ENCODE measurements at regions not wholly inside any gene's neighbourhood (a gene's known extent, or its start where the extent isn't known, plus 50 kb on each side); places are given as distances from the start of the nearest gene placed in this dataset.

DNA sequence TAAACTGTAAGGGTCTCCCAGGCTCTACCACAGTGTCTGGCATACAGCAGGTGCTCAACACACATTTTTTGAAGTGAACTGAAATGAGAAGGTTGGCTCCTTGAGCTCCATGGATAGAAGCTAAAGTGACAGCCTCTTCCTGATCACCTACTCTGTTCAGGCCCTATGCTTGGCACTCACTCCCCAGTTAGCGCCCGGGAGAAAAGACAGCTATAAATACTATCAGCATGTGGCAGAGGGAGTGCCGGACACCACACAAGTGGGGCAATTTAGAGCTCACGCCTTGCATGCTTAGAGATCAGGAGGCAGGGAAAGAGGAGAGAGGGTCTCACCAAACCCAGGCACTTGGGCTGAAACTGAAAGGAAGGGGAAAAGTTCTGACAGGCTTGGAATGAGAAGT, 195.5 kb downstream of the BUD13 start:
- H3K27ac ChIP-seq: no peak overlapping the region
- DNase-seq (ENCODE audit: low read depth, low spot score): no peak

DNA sequence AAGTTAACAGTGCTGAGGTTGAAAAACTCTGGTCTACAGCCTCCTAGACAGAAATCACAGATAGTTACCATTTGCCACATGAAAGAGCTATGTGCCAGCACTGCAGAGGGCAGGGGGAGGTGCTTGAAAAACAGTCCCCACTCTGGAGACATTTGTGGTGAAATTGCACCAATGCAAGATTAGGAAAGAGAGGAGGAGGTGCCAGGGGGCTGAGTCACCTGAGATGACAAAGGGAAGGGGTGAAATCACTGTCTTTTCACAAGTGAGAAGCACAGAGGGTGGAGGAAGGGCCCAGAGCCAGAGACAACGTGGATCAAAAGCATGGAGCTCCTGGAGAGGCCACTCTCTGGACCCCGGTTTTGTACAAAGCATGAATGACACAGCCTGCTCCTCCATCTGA, 196.3 kb downstream of the BUD13 start:
- DNase-seq (ENCODE audit: low read depth, low spot score): no peak
- no peak overlapping the region for H3K27ac ChIP-seq

DNA sequence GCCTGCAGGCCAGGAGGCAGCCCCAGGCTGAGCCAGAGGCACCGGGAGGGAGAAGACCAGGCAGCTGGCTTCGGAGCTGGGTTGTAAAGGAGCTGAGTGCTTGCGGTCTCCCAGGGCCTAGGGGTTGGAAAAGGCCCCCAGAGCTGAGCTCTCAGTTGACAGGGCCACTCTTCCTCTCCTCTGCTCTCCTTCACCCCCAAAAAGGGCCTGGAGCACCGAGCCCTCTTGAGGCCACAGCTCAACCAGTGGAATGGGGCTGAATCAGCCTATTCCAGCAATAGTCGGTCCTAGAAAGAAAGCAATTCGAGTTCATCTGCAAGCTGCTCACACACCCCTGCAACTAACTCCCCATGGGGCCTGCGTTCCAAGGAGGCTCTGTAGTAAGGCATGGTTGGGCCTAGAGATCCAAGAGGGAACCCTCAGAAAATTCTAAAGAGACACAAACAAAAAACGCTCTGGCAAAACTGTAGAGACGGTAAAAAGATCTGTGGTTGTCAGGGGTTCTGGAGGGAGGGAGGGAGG, 205.0 kb downstream of the BUD13 start:
- no peak overlapping the region for H3K27ac ChIP-seq
- no peak for DNase-seq (ENCODE audit: low read depth, low spot score)

DNA sequence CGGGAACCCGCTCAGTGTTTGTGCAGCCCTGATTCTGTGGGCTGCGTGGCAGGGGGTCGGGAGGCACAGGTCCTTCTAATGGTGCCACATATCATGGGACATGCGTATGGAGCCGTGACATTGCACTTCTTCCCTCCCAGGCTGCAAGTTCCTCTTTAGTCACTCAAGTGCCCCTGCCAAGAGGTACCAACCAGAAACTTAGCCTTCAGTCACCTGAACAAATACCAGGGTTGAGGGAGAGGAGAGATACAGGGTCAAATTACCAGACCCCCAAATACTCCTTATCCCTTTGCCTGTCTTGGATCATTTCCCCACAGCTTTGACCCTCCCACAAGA, 209.1 kb downstream of the BUD13 start:
- DNase-seq (ENCODE audit: low read depth, low spot score): no peak
- H3K27ac ChIP-seq: no peak overlapping the region

DNA sequence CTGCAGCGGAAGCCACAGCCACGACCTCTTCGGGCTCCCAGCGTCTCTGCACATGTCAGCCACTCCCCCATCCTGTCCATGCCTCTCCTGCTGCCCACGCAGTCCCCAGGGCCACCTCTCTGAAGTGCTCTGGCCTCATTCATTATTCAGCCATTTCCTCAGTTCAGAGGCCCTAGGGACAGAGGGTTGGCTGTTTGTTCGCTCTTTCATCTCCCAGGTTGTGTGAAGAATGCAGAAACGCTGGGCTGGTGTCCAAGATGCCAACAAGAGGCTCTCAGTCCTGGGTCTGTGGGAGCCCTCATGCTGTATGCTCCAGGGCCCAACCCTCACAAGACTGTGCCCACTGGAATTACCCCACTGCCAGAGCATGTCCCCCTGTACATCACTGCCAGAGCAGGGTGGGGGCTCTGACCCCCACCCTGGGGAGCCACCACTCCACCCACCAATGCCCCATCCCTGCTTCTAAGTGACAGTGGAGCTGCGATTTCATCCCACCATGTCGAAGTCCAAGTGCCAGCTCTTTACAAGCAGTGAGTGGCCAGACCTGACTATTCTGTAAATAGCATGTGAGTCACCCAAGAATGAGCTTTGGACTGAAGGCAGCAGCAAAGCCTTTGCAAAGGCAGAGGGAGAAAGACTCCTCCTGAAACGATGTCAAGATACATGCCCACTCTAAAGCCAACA, 209.6 kb downstream of the BUD13 start:
- DNase-seq (ENCODE audit: low read depth, low spot score): no peak
- H3K27ac ChIP-seq: no peak overlapping the region

DNA sequence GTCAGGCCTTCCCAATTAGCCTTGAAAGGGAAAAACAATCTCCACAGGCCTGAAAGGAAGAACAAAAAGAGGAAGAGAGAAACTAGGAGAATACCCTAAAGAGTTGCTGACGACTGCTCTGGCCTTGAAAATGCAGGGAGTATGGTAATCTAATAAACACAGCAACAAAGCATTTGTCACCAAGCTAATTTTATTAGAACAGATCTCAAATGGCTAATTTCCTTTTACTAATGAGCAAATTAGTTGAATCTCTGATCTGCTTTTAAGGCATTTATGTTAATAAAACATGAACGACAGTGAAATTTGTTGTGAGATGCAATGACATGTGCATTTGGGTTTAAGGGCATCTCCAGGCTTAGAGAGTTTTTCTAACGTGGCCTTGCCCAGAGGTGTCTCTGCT, 212.2 kb downstream of the BUD13 start:
- no peak for DNase-seq (ENCODE audit: low read depth, low spot score)
- no peak overlapping the region for H3K27ac ChIP-seq

DNA sequence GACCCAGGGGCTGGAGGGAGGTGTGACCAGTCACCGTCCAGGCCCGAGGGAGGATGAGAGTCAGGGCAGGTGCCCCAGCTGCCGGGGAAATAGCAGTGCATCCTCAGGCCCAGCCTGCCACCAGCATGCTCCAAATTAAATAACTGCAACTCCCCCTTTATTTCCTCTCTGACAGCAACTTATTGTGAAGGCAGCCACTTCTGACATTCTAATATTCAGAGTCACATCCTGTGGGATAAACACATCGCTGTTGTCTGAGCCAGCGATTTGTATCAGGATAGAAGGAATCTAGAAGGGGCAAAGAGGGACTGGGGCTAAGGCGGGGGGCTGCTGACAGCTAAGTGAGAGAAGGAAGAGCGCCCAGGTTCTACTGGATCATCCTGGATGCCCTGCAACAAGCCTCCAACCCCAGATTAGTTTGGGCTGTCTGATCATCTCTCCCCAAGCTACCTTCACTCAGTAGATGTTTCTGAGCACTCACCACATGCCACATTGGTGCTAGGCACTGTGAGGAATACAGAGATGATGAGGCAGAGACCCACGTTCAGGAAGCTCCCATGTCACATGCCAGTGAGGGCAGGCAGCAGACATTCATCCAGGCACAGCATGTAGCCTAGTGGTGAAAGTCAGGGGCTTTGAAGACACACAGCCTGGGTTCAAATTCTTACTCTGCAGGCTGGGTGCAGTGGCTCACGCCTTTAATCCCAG, 214.1 kb downstream of the BUD13 start:
- no peak overlapping the region for H3K27ac ChIP-seq
- DNase-seq (ENCODE audit: low read depth, low spot score): no peak

DNA sequence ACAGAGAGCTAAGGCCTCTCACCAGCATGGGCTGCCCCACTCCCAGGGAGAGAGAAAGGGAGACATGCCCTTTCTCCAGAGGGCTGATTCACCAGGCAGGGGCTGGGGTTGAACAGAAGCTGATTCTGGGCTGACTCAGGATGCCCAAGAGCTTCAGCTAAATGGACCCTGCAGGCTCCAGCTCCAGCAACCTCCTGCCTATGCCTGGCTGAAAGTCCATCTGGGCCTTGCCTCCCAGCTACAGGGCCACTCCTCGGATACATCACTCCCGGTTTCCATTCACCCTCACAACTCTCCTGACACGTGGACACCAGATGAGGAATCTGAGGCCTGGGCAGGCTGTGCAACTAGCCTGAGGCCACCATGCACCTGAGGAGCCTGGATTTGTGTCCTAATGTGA, 215.5 kb downstream of the BUD13 start:
- no peak overlapping the region for H3K27ac ChIP-seq
- no peak for DNase-seq (ENCODE audit: low read depth, low spot score)

DNA sequence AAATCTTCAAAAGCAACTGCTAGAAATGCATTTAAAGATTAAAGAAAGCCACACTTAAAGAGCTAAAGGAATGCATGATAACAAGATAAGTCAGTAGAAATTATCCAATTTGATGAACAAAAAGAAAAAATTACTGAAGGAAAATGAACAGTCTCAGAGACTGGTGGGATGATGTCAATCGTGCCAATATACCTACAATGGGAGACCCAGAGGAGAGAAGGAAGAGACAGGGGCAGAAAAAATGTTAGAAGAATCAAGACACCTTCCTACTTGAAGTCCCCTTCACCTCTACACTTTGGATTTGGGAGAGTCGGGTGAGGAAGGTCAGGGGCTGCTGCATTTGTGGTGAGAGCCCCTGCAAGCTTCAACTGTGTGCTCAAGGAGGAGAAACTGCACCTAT, 216.3 kb downstream of the BUD13 start:
- no peak overlapping the region for H3K27ac ChIP-seq
- no peak for DNase-seq (ENCODE audit: low read depth, low spot score)

DNA sequence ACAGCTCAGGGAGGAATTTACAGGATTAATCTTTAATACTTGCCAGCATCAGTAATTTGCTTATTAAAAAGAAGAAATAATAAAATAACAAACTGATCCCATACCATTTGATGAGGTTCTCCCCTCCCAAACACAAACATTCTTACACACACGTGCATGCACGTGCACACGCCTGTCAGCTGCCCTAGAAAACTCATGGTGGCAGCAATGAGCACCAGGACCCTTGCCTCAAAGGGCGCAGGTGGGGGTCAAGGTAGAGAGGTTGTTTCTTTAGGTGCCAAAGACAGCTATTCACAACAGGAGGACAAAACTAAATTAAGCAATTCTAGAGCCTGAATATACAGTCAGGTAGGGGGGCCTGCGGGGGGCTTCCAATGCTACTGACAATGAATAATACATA, 219.3 kb downstream of the BUD13 start:
- no peak for DNase-seq (ENCODE audit: low read depth, low spot score)
- no peak overlapping the region for H3K27ac ChIP-seq

DNA sequence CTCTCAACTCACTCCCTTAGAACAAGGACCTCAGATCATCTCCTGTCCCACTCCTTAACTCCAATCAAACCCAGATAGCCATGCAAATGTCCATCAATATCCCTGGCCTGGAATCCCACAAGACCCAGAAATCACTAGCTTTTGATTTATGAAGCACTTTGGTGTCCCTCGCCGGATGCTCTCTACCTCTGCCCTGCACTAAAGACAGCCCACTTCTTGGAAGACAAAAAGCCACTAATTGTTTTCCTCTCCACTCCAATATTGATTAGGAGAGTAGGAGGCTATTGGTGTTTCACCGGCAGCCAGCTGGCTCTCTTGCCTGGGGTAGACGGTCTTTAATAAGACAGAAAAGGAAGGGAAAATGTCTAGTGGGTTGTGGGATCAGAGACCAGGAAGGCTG, 221.2 kb downstream of the BUD13 start:
- H3K27ac ChIP-seq: no peak overlapping the region
- no peak for DNase-seq (ENCODE audit: low read depth, low spot score)

DNA sequence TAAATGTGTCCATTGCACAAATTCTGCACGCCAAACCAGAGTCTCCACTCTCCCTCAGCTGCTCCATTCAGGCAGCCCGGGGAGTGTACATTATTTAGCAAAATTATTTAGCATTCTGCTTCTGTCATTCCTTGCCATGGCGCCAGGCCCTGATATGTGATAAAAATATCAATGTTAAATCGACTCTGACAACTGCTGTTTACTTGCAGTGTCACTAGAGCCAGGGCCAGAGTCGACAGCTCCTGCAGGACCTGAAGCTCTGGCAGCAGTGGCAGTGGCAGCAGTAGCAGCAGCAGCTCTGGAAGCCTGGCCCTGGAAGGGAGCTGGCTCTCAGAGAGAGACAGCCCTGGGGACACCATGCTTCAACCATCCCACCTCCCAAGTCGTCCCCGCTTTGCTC, 224.5 kb downstream of the BUD13 start:
- no peak for DNase-seq (ENCODE audit: low read depth, low spot score)
- H3K27ac ChIP-seq: no peak overlapping the region

DNA sequence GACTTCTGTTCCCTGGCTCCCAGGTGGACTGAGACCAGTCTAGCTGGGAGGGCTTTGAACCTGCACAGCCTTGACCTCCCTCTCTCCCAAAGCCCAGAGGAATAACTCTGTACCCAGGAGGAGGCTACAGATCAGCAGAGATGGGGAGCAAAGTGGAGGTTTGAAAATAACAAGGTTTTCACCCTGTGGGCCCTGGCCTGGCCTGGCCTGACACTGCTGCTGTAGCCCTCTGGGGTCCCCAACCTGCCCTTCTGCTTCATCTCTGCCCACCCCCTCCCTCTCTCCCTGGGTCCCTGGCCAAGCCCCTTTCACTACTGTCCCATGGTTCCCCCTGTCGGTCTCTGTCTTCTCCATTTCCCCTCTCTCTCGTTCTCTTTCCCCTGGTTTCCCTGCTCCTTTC, 225.2 kb downstream of the BUD13 start:
- no peak for DNase-seq (ENCODE audit: low read depth, low spot score)
- H3K27ac ChIP-seq: no peak overlapping the region

DNA sequence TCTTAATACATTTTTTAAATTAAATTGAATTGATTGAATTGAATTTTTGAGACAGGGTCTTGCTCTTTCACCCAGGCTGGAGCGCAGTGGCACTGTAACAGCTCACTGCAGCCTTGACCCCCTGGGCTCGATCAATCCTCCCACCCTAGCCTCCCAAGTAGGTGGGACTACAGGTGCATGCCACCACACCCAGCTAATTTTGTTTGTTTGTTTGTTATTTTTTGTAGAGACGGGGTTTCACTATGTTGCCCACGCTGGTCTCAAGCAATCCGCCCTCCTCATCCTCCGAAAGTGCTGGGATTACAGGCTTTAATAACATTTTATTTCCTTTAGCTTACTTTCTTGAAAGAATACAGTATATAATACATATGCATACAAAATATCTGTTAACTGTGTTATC, 226.9 kb downstream of the BUD13 start:
- no peak for DNase-seq (ENCODE audit: low read depth, low spot score)
- no peak overlapping the region for H3K27ac ChIP-seq

DNA sequence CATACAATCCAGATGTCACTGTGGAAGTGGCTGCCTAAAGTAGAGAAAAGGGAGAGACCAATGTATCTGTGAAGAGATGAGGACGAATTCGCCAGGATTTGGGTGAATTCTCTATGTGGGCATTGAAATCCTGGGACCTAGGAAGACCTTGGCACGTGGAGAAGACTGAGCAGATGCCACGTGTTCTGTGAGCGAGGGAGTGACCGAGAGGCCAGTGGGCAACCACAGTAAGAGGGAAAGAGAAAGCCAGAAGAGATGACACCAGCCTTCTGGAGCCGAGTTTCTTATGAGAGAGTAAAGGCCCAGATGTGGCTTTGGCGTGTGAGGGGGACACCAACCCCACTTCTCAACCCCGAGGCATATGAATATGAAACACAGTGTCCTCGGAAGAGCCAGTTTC, 228.1 kb downstream of the BUD13 start:
- H3K27ac ChIP-seq: no peak overlapping the region
- no peak for DNase-seq (ENCODE audit: low read depth, low spot score)

DNA sequence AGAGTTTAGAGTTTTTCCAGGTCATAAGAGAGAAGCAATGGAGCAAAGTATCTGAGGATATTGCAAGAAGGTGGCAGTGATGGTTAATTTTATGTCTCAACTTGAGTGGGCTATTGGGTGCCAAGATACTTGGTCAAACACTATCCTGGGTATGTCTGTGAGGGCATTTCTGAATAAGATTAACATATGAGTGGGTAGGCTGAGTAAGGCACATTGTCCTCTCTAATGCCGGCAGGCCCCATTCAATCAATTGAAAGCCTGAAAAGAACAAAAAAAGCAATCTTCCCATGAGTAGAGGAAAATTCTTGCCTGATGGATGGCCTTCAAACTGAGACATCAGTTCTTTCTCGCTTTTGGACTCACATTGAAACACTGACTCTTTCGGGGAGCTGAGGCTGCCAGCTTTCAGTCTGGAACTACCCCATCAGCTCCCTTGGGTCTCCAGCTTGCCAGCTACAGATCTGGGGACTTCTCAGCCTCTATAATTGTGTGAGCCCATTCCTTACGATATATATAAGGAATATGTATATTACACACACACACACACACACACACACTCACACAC, 228.8 kb downstream of the BUD13 start:
- no peak overlapping the region for H3K27ac ChIP-seq
- no peak for DNase-seq (ENCODE audit: low read depth, low spot score)

DNA sequence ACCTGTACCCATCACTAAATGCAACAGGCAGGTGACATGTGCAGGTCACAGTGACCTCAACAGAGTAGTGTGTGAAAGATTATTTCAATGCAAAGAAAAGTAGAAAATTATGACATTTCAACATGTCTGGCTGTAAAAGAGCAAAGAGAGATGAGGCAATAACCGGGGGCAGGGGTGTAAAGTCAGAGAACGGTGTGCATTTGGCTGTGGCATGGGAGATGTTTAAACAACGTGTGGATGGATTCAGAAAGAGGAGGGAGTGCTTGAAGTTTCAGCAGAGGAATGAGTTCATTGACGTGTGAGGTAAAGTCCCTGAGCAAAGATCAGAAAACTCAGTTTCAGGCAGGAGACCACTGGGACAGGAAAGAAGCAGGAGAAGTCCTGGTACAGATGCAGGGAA, 229.7 kb downstream of the BUD13 start:
- no peak overlapping the region for H3K27ac ChIP-seq
- no peak for DNase-seq (ENCODE audit: low read depth, low spot score)

DNA sequence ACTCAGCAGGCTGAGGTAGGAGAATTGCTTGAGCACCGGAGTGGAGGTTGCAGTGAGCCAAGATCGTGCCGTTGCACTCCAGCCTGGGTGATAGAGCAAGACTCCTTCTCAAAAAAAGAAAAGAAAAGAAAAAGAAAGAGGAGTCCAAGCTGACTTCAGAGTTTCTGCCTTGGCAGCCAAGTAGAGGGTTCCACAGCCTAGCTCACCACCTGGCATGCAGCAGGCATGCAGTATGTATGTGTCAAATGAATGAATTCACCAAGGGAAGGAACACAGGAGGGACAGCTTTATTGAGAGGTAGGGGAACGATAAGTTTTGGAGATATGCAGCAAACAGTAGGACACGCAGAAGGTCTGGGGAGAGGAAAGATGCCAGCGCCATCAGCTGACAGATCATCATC, 230.4 kb downstream of the BUD13 start:
- DNase-seq (ENCODE audit: low read depth, low spot score): no peak
- no peak overlapping the region for H3K27ac ChIP-seq

DNA sequence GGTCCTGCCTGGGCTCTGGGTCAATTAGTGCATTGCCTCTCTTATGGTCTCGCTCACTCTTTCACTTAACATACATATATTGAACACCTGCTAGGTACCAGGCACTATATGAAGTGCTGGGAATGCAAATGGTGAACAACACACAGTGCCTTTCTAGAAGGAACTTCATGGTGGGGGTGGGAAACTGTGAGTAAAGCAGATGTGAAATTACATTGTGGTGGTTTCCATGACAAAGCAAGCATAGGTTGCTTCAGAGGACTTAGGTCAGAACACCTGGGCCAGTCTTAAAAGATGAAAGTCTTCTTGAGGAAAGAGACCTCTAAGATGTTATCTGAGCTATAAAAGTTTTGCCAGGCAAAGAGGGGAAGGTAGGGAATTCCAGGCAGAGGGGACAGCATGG, 231.3 kb downstream of the BUD13 start:
- DNase-seq (ENCODE audit: low read depth, low spot score): no peak
- no peak overlapping the region for H3K27ac ChIP-seq

DNA sequence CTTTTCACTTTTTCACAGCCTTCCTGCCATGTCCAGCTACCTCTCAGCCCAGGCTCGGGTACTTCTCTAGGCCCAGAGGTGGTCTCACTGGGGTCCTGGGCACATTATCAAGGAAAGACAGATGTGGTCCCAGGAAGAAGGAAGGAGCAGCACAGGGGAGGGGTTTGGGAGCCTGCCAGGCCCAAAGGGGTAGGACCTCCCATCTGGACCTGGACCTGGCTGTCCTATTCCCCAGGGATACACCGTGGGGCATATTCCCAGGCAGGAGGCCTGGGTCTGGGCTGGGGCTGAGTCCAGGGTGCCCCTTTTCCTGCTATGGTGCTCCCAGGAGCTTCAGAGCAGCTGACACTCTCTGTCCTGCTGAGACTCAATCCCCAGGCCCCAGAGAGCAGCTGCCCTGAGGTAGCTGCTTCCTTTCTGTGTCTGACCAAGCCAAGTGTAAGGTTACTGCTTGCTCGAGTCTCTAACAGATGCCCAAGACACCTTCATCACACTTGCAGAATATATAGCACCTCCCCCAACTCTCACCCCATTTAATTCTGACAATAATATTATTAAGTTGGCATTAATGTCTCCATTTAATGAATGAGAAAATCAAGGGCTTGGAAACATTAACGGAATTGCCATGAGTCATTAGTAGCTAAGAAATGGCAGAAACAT, 232.0 kb downstream of the BUD13 start:
- DNase-seq (ENCODE audit: low read depth, low spot score): no peak
- no peak overlapping the region for H3K27ac ChIP-seq

DNA sequence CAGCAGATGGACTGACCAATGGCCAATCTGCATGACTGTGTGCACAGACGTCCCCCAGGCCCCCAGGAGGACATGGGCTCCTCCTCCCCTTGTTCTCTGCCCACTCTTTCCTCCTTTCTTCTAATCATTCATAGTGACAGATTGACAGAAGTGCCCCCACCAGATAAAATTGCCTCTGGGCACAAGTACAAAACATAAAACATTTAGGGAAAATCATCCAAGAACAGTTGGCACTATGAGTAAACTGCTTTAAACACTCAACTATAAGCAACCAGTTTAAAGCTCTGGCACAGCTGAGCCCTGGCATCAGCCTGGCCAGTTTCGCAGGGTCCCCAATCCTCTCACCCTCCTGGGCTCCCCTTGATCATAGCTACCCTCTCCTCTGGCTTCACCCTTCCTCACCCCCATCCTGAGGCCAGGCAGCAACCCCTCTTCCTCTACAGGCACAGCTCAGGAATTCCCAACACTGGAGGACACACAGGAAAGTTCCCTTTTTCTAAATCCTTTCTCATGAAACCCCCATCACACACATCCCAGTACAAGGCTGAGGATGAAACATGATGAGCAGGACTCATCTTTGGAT, 232.9 kb downstream of the BUD13 start:
- no peak for DNase-seq (ENCODE audit: low read depth, low spot score)

More for the DNA sequence above, 232.9 kb downstream of the BUD13 start:
- no peak overlapping the region for H3K27ac ChIP-seq
